MM.1S (cell line): ENCODE measurements at regions not wholly inside any gene's neighbourhood (a gene's known extent, or its start where the extent isn't known, plus 50 kb on each side); places are given as distances from the start of the nearest gene placed in this dataset.

Source experiments
- CTCF ChIP-seq: fragments of 300-600 bp; sonication (generic); IDR thresholded peaks from 2 replicates; pipeline ENCODE4 v1.5.1; 2016; ENCODE audit warnings: antibody characterized with exemption, low read length, mixed read lengths
- EZH2 ChIP-seq: fragments of 300-600 bp; sonication (generic); optimal IDR thresholded peaks from 2 replicates; pipeline ENCODE3; 2017; ENCODE audit warnings: low read depth, mild to moderate bottlenecking, antibody characterized with exemption, low read length, mixed read lengths
- EZH2phosphoT487 ChIP-seq: fragments of 300-600 bp; sonication (generic); IDR thresholded peaks from 2 replicates; pipeline ENCODE4 v1.6.1; 2018; ENCODE audit warnings: antibody characterized with exemption, low read length

GRCh38 chr2:144320491-144320890, 199.4 kb downstream of the ZEB2 start:
- TF ChIP-seq EZH2, result no peak
- no peak for TF ChIP-seq EZH2phosphoT487
- no peak for TF ChIP-seq CTCF
